IMR-90 (cell line): ENCODE measurements at regions not wholly inside any gene's neighbourhood (a gene's known extent, or its start where the extent isn't known, plus 50 kb on each side); places are given as distances from the start of the nearest gene placed in this dataset.

ENCODE experiments used
- ATAC-seq: fragments of 200-7000 bp; cut with Tn5 transposase; 2 replicates; pipeline ENCODE4 v1.9.1; 2020; ENCODE audit warnings: low read depth, mild to moderate bottlenecking, moderate library complexity
- BruUV-seq: library from RNA; stranded (reverse); fragments of 400-500 nt; replicated peaks from 2 replicates; lab custom pipeline; 2021; lab: Mats Ljungman, UMichigan
- CTCF ChIA-PET: fragments of 300-600 bp; formaldehyde crosslinking; extraction: SDS; loops from one replicate; lab custom pipeline; 2021; ENCODE audit warnings: antibody characterized with exemption; lab: Yijun Ruan, JAX
- POLR2A ChIA-PET: fragments of 300-600 bp; sonication (Branson Sonifier 250); formaldehyde crosslinking; loops from one replicate; lab custom pipeline; 2022; ENCODE audit warnings: antibody characterized with exemption; ENCODE audit not compliant: unreplicated experiment; lab: Charles Lee
- DNase-seq: peaks from one replicate; pipeline ENCODE4 v3.0.0; 2013
- H2AFZ ChIP-seq: replicated peaks from 2 replicates; pipeline ENCODE3; 2013; ENCODE audit warnings: low read length, mild to moderate bottlenecking; ENCODE audit not compliant: poor library complexity
- H2AK5ac ChIP-seq: 2 replicates; pipeline ENCODE4 v1.6.1; 2013; ENCODE audit warnings: low read depth, low read length, inconsistent platforms
- H2AK9ac ChIP-seq: replicated peaks from 2 replicates; pipeline ENCODE3; 2013; ENCODE audit warnings: mild to moderate bottlenecking, low read depth, low read length, moderate library complexity; ENCODE audit not compliant: poor library complexity
- H2BK120ac ChIP-seq: 2 replicates; pipeline ENCODE4 v1.6.1; 2013; ENCODE audit warnings: low read depth, low read length, inconsistent platforms
- H2BK15ac ChIP-seq: 3 replicates; pipeline ENCODE4 v1.6.1; 2013; ENCODE audit warnings: low read depth, low read length, inconsistent platforms
- H2BK20ac ChIP-seq: 2 replicates; pipeline ENCODE4 v1.6.1; 2013; ENCODE audit warnings: low read depth, mild to moderate bottlenecking, inconsistent platforms, low read length, moderate library complexity
- H2BK5ac ChIP-seq: 2 replicates; pipeline ENCODE4 v1.6.1; 2013; ENCODE audit warnings: mild to moderate bottlenecking, low read depth, low read length, inconsistent platforms; ENCODE audit not compliant: poor library complexity, severe bottlenecking
- H3K14ac ChIP-seq: replicated peaks from 2 replicates; pipeline ENCODE4 v1.6.1; 2013; ENCODE audit warnings: low read depth, low read length, inconsistent platforms
- H3K18ac ChIP-seq: 2 replicates; pipeline ENCODE4 v1.6.1; 2013; ENCODE audit warnings: low read depth, low read length, control low read depth
- H3K23ac ChIP-seq: 2 replicates; pipeline ENCODE4 v1.6.1; 2013; ENCODE audit warnings: low read depth, low read length, inconsistent platforms
- H3K27ac ChIP-seq: 2 replicates; pipeline ENCODE4 v1.5.1; 2013; ENCODE audit warnings: mild to moderate bottlenecking, control low read depth, low read length; ENCODE audit not compliant: insufficient read depth
- H3K27me3 ChIP-seq: 2 replicates; pipeline ENCODE4 v1.6.1; 2013; ENCODE audit warnings: low read length; ENCODE audit not compliant: control insufficient read depth, insufficient read depth
- H3K36me3 ChIP-seq: 2 replicates; pipeline ENCODE4 v1.6.1; 2013; ENCODE audit warnings: low read length, mixed read lengths; ENCODE audit not compliant: control insufficient read depth, insufficient read depth
- H3K4ac ChIP-seq: 2 replicates; pipeline ENCODE4 v1.6.1; 2013; ENCODE audit warnings: low read depth, low read length, inconsistent platforms
- H3K4me1 ChIP-seq: 2 replicates; pipeline ENCODE4 v1.6.1; 2013; ENCODE audit warnings: low read length, mixed read lengths; ENCODE audit not compliant: control insufficient read depth, insufficient read depth
- H3K4me2 ChIP-seq: 2 replicates; pipeline ENCODE4 v1.6.1; 2013; ENCODE audit warnings: low read depth, mild to moderate bottlenecking, control low read depth, low read length, moderate library complexity
- H3K4me3 ChIP-seq: 2 replicates; pipeline ENCODE4 v1.5.1; 2013; ENCODE audit warnings: low read depth, mild to moderate bottlenecking, control low read depth, low read length, moderate library complexity; ENCODE audit not compliant: insufficient read depth
- H3K56ac ChIP-seq: 2 replicates; pipeline ENCODE4 v1.6.1; 2013; ENCODE audit warnings: low read length, inconsistent platforms; ENCODE audit not compliant: insufficient read depth; ENCODE audit errors: extremely low read depth
- H3K79me1 ChIP-seq, 2 experiments: 2 replicates each; pipeline ENCODE4 v1.6.1; 2013; ENCODE audit warnings: low read length in 2 of 2, inconsistent platforms in 1 of 2, low read depth in 1 of 2
- H3K9ac ChIP-seq: 2 replicates; pipeline ENCODE4 v1.6.1; 2013; ENCODE audit warnings: low read depth, low read length, control low read depth
- H3K9me1 ChIP-seq: 2 replicates; pipeline ENCODE4 v1.6.1; 2013; ENCODE audit warnings: low read length, inconsistent platforms; ENCODE audit not compliant: insufficient read depth
- H3K9me3 ChIP-seq: 2 replicates; pipeline ENCODE4 v1.6.1; 2013; ENCODE audit warnings: low read length; ENCODE audit not compliant: control insufficient read depth, insufficient read depth
- H4K20me1 ChIP-seq: 2 replicates; pipeline ENCODE4 v1.6.1; 2013; ENCODE audit warnings: low read length, inconsistent platforms; ENCODE audit not compliant: insufficient read depth
- H4K5ac ChIP-seq: 2 replicates; pipeline ENCODE4 v1.6.1; 2013; ENCODE audit warnings: mild to moderate bottlenecking, low read depth, low read length, control low read depth
- H4K8ac ChIP-seq, 2 experiments: 2 replicates each; pipeline ENCODE4 v1.6.1; 2013; ENCODE audit warnings: low read depth in 2 of 2, low read length in 2 of 2, control low read depth in 1 of 2, inconsistent platforms in 1 of 2
- H4K91ac ChIP-seq: 2 replicates; pipeline ENCODE4 v1.6.1; 2013; ENCODE audit warnings: low read depth, low read length, inconsistent platforms; ENCODE audit not compliant: insufficient read depth
- BHLHE40 ChIP-seq: fragments of 150-350 bp; IDR thresholded peaks from 2 replicates; pipeline ENCODE4 v1.6.1; 2016; ENCODE audit warnings: mild to moderate bottlenecking, low read depth, low read length
- CEBPB ChIP-seq: IDR thresholded peaks from 2 replicates; pipeline ENCODE4 v1.6.1; 2012; ENCODE audit warnings: low read depth, low read length, improper control_type of control experiment
- CHD1 ChIP-seq: IDR thresholded peaks from 2 replicates; pipeline ENCODE4 v1.6.1; 2012; ENCODE audit warnings: low read depth, low read length, improper control_type of control experiment
- CTCF ChIP-seq: conservative IDR thresholded peaks from 2 replicates; pipeline ENCODE4 v1.5.1; 2012; ENCODE audit warnings: mild to moderate bottlenecking, low read depth, low read length, improper control_type of control experiment
- ELK1 ChIP-seq: fragments of 150-350 bp; IDR thresholded peaks from 2 replicates; pipeline ENCODE4 v1.6.1; 2016; ENCODE audit warnings: low read depth, mild to moderate bottlenecking, low read length, moderate library complexity, borderline replicate concordance
- FOS ChIP-seq: fragments of 150-350 bp; IDR thresholded peaks from 2 replicates; pipeline ENCODE4 v1.6.1; 2016; ENCODE audit warnings: low read depth, low read length
- MAFK ChIP-seq: IDR thresholded peaks from 2 replicates; pipeline ENCODE4 v1.6.1; 2012; ENCODE audit warnings: low read depth, low read length, improper control_type of control experiment
- MAZ ChIP-seq: IDR thresholded peaks from 2 replicates; pipeline ENCODE4 v1.6.1; 2012; ENCODE audit warnings: low read depth, mild to moderate bottlenecking, low read length, improper control_type of control experiment, moderate library complexity, borderline replicate concordance
- MXI1 ChIP-seq: IDR thresholded peaks from 2 replicates; pipeline ENCODE4 v1.6.1; 2012; ENCODE audit warnings: low read depth, mild to moderate bottlenecking, low read length, moderate library complexity, borderline replicate concordance
- NFE2L2 ChIP-seq: fragments of 150-350 bp; IDR thresholded peaks from 2 replicates; pipeline ENCODE4 v1.6.1; 2016; ENCODE audit warnings: low read depth, mild to moderate bottlenecking, low read length
- POLR2A ChIP-seq: IDR thresholded peaks from 2 replicates; pipeline ENCODE4 v1.6.1; 2012; ENCODE audit warnings: mild to moderate bottlenecking, low read depth, low read length
- RAD21 ChIP-seq: IDR thresholded peaks from 2 replicates; pipeline ENCODE4 v1.6.1; 2012; ENCODE audit warnings: low read length, improper control_type of control experiment
- RCOR1 ChIP-seq: IDR thresholded peaks from 2 replicates; pipeline ENCODE4 v1.6.1; 2012; ENCODE audit warnings: mild to moderate bottlenecking, low read length, improper control_type of control experiment; ENCODE audit not compliant: insufficient replicate concordance
- RFX5 ChIP-seq: IDR thresholded peaks from 2 replicates; pipeline ENCODE4 v1.8.0; 2012; ENCODE audit warnings: low read depth, mild to moderate bottlenecking, low read length, moderate library complexity
- SMC3 ChIP-seq: fragments of 150-350 bp; IDR thresholded peaks from 2 replicates; pipeline ENCODE4 v1.6.1; 2016; ENCODE audit warnings: low read depth, mild to moderate bottlenecking, antibody characterized with exemption, low read length, moderate library complexity
- USF2 ChIP-seq: fragments of 150-350 bp; IDR thresholded peaks from 2 replicates; pipeline ENCODE4 v1.6.1; 2017; ENCODE audit warnings: mild to moderate bottlenecking, antibody characterized with exemption, low read length, low read depth
- WGBS, 2 experiments: methylation state at CpG; one replicate each; pipeline versions ENCODE4 v1.1.5 to v1.1.7; 2013; ENCODE audit warnings: missing lambda C conversion rate in 2 of 2; ENCODE audit not compliant: insufficient read length in 1 of 2; ENCODE audit errors: extremely low coverage in 2 of 2; 5-methylcytosine and 5-hydroxymethylcytosine counted together
- dilution Hi-C: fragments of 300-500 bp; cut with HindIII; formaldehyde crosslinking; loops from one replicate; pipeline ENCODE4 v1.14.3; 2018; ENCODE audit warnings: low sequenced_read_pairs; ENCODE audit not compliant: unreplicated experiment
- in situ Hi-C: fragments of 300-500 bp; cut with MboI; formaldehyde crosslinking; loops from 3 replicates; pipeline ENCODE4 v1.14.3; 2019; ENCODE audit warnings: low sequenced_read_pairs, inconsistent platforms, mixed read lengths
- intact Hi-C: fragments of 100-400 bp; cut with micrococcal nuclease; formaldehyde crosslinking; loops from 2 replicates; pipeline ENCODE4 v1.10.0; 2022

- Histone ChIP-seq H2AK5ac (no peak overlapping the region), H2BK120ac (no peak overlapping the region), H2BK15ac (no peak overlapping the region), H4K8ac (no peak overlapping the region), H4K91ac (no peak overlapping the region), H2AFZ (no peak overlapping the region), H2BK20ac (no peak overlapping the region), H3K14ac (no peak overlapping the region), H3K9me3 (no peaks in the 10 kb centered on the region; the same call in 1 of the 2 replicates), H3K79me1 (no peaks in the 10 kb centered on the region), H3K27ac (no peak overlapping the region), H3K27me3 (no peaks in the 10 kb centered on the region), H3K4ac (no peak overlapping the region), H4K5ac (no peak overlapping the region), H3K23ac (no peak overlapping the region), H3K9me1 (no peaks in the 10 kb centered on the region), H3K4me1 (no peaks in the 10 kb centered on the region), H3K18ac (no peak overlapping the region), H3K4me3 (no peak overlapping the region), H3K56ac (no peak overlapping the region), H4K20me1 (no peaks in the 10 kb centered on the region), H3K9ac (no peak overlapping the region), H2AK9ac (no peak overlapping the region), H2BK5ac (no peak overlapping the region), H3K4me2 (no peak overlapping the region), H3K36me3 (no peaks in the 10 kb centered on the region)
- DNase-seq (no peak), ATAC-seq (no peak)
- intact Hi-C loops (no loop called here), dilution Hi-C loops (no loop called here), in situ Hi-C loops (no loop called here)
- WGBS, 2 experiments: 40% methylated on average over 1 of the region's 4 CpGs; no CpG with 5 or more reads in 1 of the 2 experiments
- ChIA-PET POLR2A (no interaction called here), CTCF (no interaction called here)
- TF ChIP-seq CEBPB: no peak
- no peak for TF ChIP-seq FOS
- no peak for TF ChIP-seq MXI1
- TF ChIP-seq NFE2L2: no peak
- no peak for TF ChIP-seq CHD1
- TF ChIP-seq MAFK: no peak
- no peak for TF ChIP-seq RFX5
- TF ChIP-seq USF2: no peak
- TF ChIP-seq MAZ: no peak
- no peak for TF ChIP-seq POLR2A
- no peak for TF ChIP-seq CTCF
- no peak for TF ChIP-seq BHLHE40
- TF ChIP-seq ELK1: no peak
- no peak for TF ChIP-seq RAD21
- TF ChIP-seq SMC3: no peak
- no peak for TF ChIP-seq RCOR1
- BruUV-seq: no TSS peak
Measured at GRCh38 chr16:54627616-54628015, 303.0 kb upstream of the IRX5 start.
